K562 (cell line): ENCODE measurements at regions not wholly inside any gene's neighbourhood (a gene's known extent, or its start where the extent isn't known, plus 50 kb on each side); places are given as distances from the start of the nearest gene placed in this dataset.

Source experiments
- ATAC-seq: fragments of 200-7000 bp; cut with Tn5 transposase; 3 replicates; pipeline ENCODE4 v1.9.1; 2020; ENCODE audit warnings: moderate library complexity
- BruUV-seq: library from RNA; stranded (reverse); fragments of 400-500 nt; replicated peaks from 2 replicates; lab custom pipeline; 2021; lab: Mats Ljungman, UMichigan
- CTCF ChIA-PET: fragments of 300-600 bp; formaldehyde crosslinking; extraction: SDS; loops from one replicate; lab custom pipeline; 2021; ENCODE audit warnings: low intra/inter-chr PET ratio; lab: Yijun Ruan, JAX
- POLR2A ChIA-PET: fragments of 300-600, 350-650 bp; sonication (Branson Sonifier 250); formaldehyde crosslinking; extraction: SDS; loops from one replicate; lab custom pipeline; 2021; ENCODE audit warnings: antibody characterized with exemption, inconsistent platforms; lab: Yijun Ruan, JAX
- DNase-seq, 4 experiments: peaks; one replicate each; pipeline versions ENCODE4 v3.0.0 to v3.0.0-alpha.2; 2011 to 2018; ENCODE audit warnings: low spot score in 3 of 4, mixed read lengths in 3 of 4; ENCODE audit errors: extremely low read depth in 1 of 4
- FAIRE-seq: peaks from 2 replicates; lab custom pipeline; 2011; peaks lifted over from hg19 to GRCh38; lab: Jason Lieb, UNC
- H2AFZ ChIP-seq: 2 replicates; pipeline ENCODE4 v1.6.0; 2011; ENCODE audit warnings: low read depth, low read length, control low read depth, inconsistent platforms
- H3K27ac ChIP-seq: fragments of 200-600 bp; 3 replicates; pipeline ENCODE4 v1.8.0; 2011; ENCODE audit warnings: low read depth, mild to moderate bottlenecking, control low read depth, inconsistent platforms, low read length, moderate library complexity, mixed read lengths; ENCODE audit errors: extremely low read depth
- H3K27me3 ChIP-seq, 2 experiments: fragments of 300-600 bp in 1 of 2; 2 replicates in 1 of 2; 3 replicates in 1 of 2; pipeline versions ENCODE4 v1.6.0 to v1.8.0; 2011; ENCODE audit warnings: inconsistent platforms in 2 of 2, low read length in 2 of 2, mild to moderate bottlenecking in 1 of 2, mixed read lengths in 1 of 2, moderate library complexity in 1 of 2; ENCODE audit not compliant: control insufficient read depth in 2 of 2, insufficient read depth in 2 of 2
- H3K36me3 ChIP-seq: fragments of 300-600 bp; 3 replicates; pipeline ENCODE4 v1.8.0; 2011; ENCODE audit warnings: mild to moderate bottlenecking, low read length, inconsistent platforms; ENCODE audit not compliant: control insufficient read depth, insufficient read depth
- H3K4me1 ChIP-seq, 2 experiments: fragments of 200-600 bp in 1 of 2; replicated peaks in 1 of 2; 2 replicates in 1 of 2; 3 replicates in 1 of 2; pipeline versions ENCODE4 v1.5.1 to v1.8.0; 2011; ENCODE audit warnings: inconsistent platforms in 2 of 2, low read length in 2 of 2, mild to moderate bottlenecking in 1 of 2, mixed read lengths in 1 of 2, moderate library complexity in 1 of 2; ENCODE audit not compliant: control insufficient read depth in 2 of 2, insufficient read depth in 2 of 2
- H3K4me2 ChIP-seq: 2 replicates; pipeline ENCODE4 v1.6.1; 2011; ENCODE audit warnings: low read length, control low read depth, inconsistent platforms, mixed read lengths; ENCODE audit not compliant: insufficient read depth
- H3K4me3 ChIP-seq: fragments of 200-600 bp; sonication (generic), shearing (Covaris generic); 2 replicates; pipeline ENCODE4 v1.5.1; 2016; ENCODE audit warnings: control low read depth, inconsistent platforms
- H3K79me2 ChIP-seq: fragments of 200-600 bp; 3 replicates; pipeline ENCODE4 v1.8.0; 2011; ENCODE audit warnings: low read length, inconsistent platforms; ENCODE audit not compliant: control insufficient read depth, insufficient read depth
- H3K9ac ChIP-seq, 2 experiments: 2 replicates each; pipeline versions ENCODE4 v1.6.0 to v1.6.1; 2011; ENCODE audit warnings: low read depth in 2 of 2, low read length in 2 of 2, control low read depth in 1 of 2, inconsistent platforms in 1 of 2, mild to moderate bottlenecking in 1 of 2, mixed read lengths in 1 of 2; ENCODE audit not compliant: insufficient read depth in 1 of 2
- H3K9me1 ChIP-seq: one replicate; pipeline ENCODE4 v1.6.0; 2011; ENCODE audit warnings: inconsistent platforms, mild to moderate bottlenecking, low read length, moderate library complexity; ENCODE audit not compliant: control insufficient read depth, insufficient read depth
- H3K9me3 ChIP-seq: replicated peaks from 2 replicates; pipeline ENCODE4 v1.5.1; 2011; ENCODE audit warnings: low read depth, low read length, inconsistent platforms; ENCODE audit not compliant: control insufficient read depth, insufficient read depth
- H4K20me1 ChIP-seq: replicated peaks from 2 replicates; pipeline ENCODE4 v1.6.1; 2011; ENCODE audit warnings: low read length, inconsistent platforms, mixed read lengths; ENCODE audit not compliant: control insufficient read depth, insufficient read depth
- CBFB ChIP-seq: sonication (generic); formaldehyde crosslinking; IDR thresholded peaks from 2 replicates; pipeline ENCODE4 v1.4.0; 2020; ENCODE audit warnings: mild to moderate bottlenecking, missing genetic modification reagents
- GABPB1 ChIP-seq: sonication (generic); formaldehyde crosslinking; IDR thresholded peaks from 2 replicates; pipeline ENCODE4 v1.8.0; 2022; ENCODE audit warnings: mild to moderate bottlenecking, missing genetic modification reagents
- MAFK ChIP-seq: IDR thresholded peaks from 2 replicates; pipeline ENCODE4 v1.6.1; 2011; ENCODE audit warnings: low read length, improper control_type of control experiment
- NFE2 ChIP-seq: IDR thresholded peaks from 2 replicates; pipeline ENCODE4 v1.6.1; 2014; ENCODE audit warnings: antibody characterized with exemption, low read depth
- RBBP5 ChIP-seq: fragments of 200-600 bp; sonication (generic); IDR thresholded peaks from 2 replicates; pipeline ENCODE4 v1.6.1; 2012; ENCODE audit warnings: borderline replicate concordance, mild to moderate bottlenecking, low read length, control low read depth, inconsistent platforms; ENCODE audit not compliant: insufficient read depth, poor library complexity, severe bottlenecking
- ZKSCAN1 ChIP-seq: fragments of 150-350 bp; IDR thresholded peaks from 2 replicates; pipeline ENCODE4 v1.6.1; 2016; ENCODE audit warnings: low read depth, low read length
- ZNF263 ChIP-seq: sonication (generic); formaldehyde crosslinking; IDR thresholded peaks from 2 replicates; pipeline ENCODE4 v1.8.0; 2022; ENCODE audit warnings: mild to moderate bottlenecking, missing genetic modification reagents, borderline replicate concordance
- ZNF316 ChIP-seq: fragments of 450-650 bp; IDR thresholded peaks from 2 replicates; pipeline ENCODE4 v1.6.1; 2016
- WGBS: fragments of 100-300 bp; shearing (Covaris generic); methylation state at CpG from one replicate; pipeline ENCODE4 v1.1.6; 2016; ENCODE audit warnings: low coverage, mixed read lengths; ENCODE audit not compliant: insufficient coverage; ENCODE audit errors: missing lambda C conversion rate; 5-methylcytosine and 5-hydroxymethylcytosine counted together
- in situ Hi-C: fragments of 300-500 bp; cut with MboI; formaldehyde crosslinking; loops from 4 replicates; pipeline ENCODE4 v1.15.0; 2018; ENCODE audit warnings: inconsistent platforms, mixed read lengths
- intact Hi-C: fragments of 100-400 bp; cut with micrococcal nuclease; formaldehyde crosslinking; loops from 2 replicates; pipeline ENCODE4 v1.14.2; 2022

- TF ChIP-seq NFE2: 0 out of 2 replicates have a peak, but pooled peaks have one; percentile 11
- TF ChIP-seq GABPB1 (CRISPR knock-in tag): no peak
- TF ChIP-seq MAFK: peak; percentile 82
- no peak for TF ChIP-seq ZKSCAN1
- TF ChIP-seq ZNF316: peak; percentile 95
- TF ChIP-seq RBBP5: no peak
Observed at GRCh38 chr20:62557462-62557861, 81.7 kb upstream of the GATA5 start (continued).

GRCh38 chr20:62557999-62558408, 82.2 kb upstream of the GATA5 start:
- no TSS peak for BruUV-seq

More at GRCh38 chr20:62557999-62558408, 82.2 kb upstream of the GATA5 start:
- no peak for FAIRE-seq
- Histone ChIP-seq H3K4me2 (no peak overlapping the region), H2AFZ (no peak overlapping the region), H3K4me3 (no peak overlapping the region), H4K20me1 (peaks cover 21% of the 10 kb centered on the region; the same call in 1 of the 2 replicates), H3K27me3 (peaks cover 70 to 91% of the 10 kb centered on the region in 2 experiments), H3K9ac (no peak overlapping the region), H3K27ac (no peak overlapping the region)
- no peak for DNase-seq
- POLR2A ChIA-PET: no interaction called here
- in situ Hi-C loops: no loop called here
- WGBS: 16% methylated on average over 13 of the region's 14 CpGs
- TF ChIP-seq CBFB (CRISPR knock-in tag): no peak
- TF ChIP-seq ZNF263 (CRISPR knock-in tag): peak; percentile 84
- TF ChIP-seq, all 486 proteins: peak for 1
- no peak for ATAC-seq
- H3K9me1 ChIP-seq: peaks cover 3% of the 10 kb centered on the region
- H3K9me3 ChIP-seq: no peaks in the 10 kb centered on the region
- CTCF ChIA-PET: no interaction called here
- H3K79me2 ChIP-seq: no peaks in the 10 kb centered on the region
- H3K36me3 ChIP-seq: no peaks in the 10 kb centered on the region
- H3K4me1 ChIP-seq: peaks cover 0 to 78% of the 10 kb centered on the region in 2 experiments; a peak in 2 of 5 replicates
- intact Hi-C loops: no loop called here
